Aorta (tissue), 5 donors: ENCODE measurements at regions not wholly inside any gene's neighbourhood (a gene's known extent, or its start where the extent isn't known, plus 50 kb on each side); places are given as distances from the start of the nearest gene placed in this dataset.

Experiments
- ATAC-seq: fragments of 200-7000 bp; cut with Tn5 transposase; one replicate; pipeline ENCODE4 v1.9.1; 2022; ENCODE audit warnings: moderate library complexity; ENCODE audit not compliant: low FRiP score
- DNase-seq, 2 donors: peaks; one replicate each; pipeline ENCODE4 v3.0.0-alpha.2; 2020
- H3K27ac ChIP-seq, 2 donors: one replicate each; pipeline ENCODE4 v1.5.1; 2013; ENCODE audit warnings: low read length in 2 of 2, mild to moderate bottlenecking in 2 of 2, moderate library complexity in 2 of 2, control low read depth in 1 of 2, inconsistent platforms in 1 of 2, low read depth in 1 of 2
- H3K27me3 ChIP-seq, 2 donors: one replicate each; pipeline ENCODE4 v1.6.1; 2013; ENCODE audit warnings: control low read depth in 1 of 2, low read length in 1 of 2, mild to moderate bottlenecking in 1 of 2, moderate library complexity in 1 of 2; ENCODE audit not compliant: insufficient read depth in 2 of 2, control insufficient read depth in 1 of 2
- H3K36me3 ChIP-seq, 2 donors: one replicate each; pipeline ENCODE4 v1.6.1; 2013; ENCODE audit warnings: control low read depth in 1 of 2, low read length in 1 of 2, mild to moderate bottlenecking in 1 of 2; ENCODE audit not compliant: insufficient read depth in 2 of 2, control insufficient read depth in 1 of 2
- H3K4me1 ChIP-seq, 2 donors: one replicate each; pipeline ENCODE4 v1.6.1; 2013; ENCODE audit warnings: low read length in 2 of 2, control low read depth in 1 of 2, mild to moderate bottlenecking in 1 of 2, moderate library complexity in 1 of 2; ENCODE audit not compliant: insufficient read depth in 2 of 2, control insufficient read depth in 1 of 2
- H3K4me3 ChIP-seq, 2 donors: one replicate each; pipeline ENCODE4 v1.5.1; 2013; ENCODE audit warnings: low read length in 2 of 2, control low read depth in 1 of 2, mild to moderate bottlenecking in 1 of 2
- H3K9me3 ChIP-seq: one replicate; pipeline ENCODE4 v1.6.1; 2013; ENCODE audit warnings: mild to moderate bottlenecking, low read length; ENCODE audit not compliant: control insufficient read depth
- WGBS, 2 donors: extraction: QIAGEN DNeasy Blood & Tissue Kit; methylation state at CpG; one replicate each; pipeline ENCODE4 v1.1.7; 2013; 5-methylcytosine and 5-hydroxymethylcytosine counted together
- intact Hi-C, 2 donors: fragments of 100-400 bp; cut with DNase I; formaldehyde crosslinking; loops; one replicate each; pipeline versions ENCODE4 v1.14.2 to v1.15.0; 2022
- donor health status: healthy with polysubstance abuse.
- donor health status: Bipolar disorder and iron deficiency.
- donor health status: DM: no; HTN: no; CAD: no.
- donor health status: DM: no; HTN: no; CAD: no.
- donor health status: DM: yes; HTN: yes; CAD: no.

DNA sequence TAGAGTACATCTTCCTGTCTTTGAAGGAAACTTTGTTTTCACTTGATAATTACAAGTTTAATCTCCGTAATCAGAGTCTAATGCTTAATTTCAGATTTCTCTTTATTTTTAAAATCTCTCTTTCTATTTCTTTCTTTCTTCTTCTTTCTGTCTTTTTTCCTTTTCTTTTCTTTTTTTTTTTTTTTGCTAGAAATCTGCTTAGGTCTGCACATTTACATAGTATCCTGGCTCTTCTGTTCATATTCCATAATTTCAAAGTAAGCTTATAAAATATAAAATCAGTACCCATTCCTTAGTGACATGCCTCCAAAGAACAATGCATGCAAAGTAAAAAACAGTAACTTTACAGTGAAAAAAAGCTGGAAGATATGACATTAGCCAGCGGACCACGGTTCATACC is 601.7 kb upstream of the VSTM2A start:
- no peaks in the 10 kb centered on the region for H3K27me3 ChIP-seq
- H3K36me3 ChIP-seq: no peaks in the 10 kb centered on the region
- no peak overlapping the region for H3K27ac ChIP-seq
- WGBS, 2 donors: 86 to 88% methylated on average over 3 of the region's 3 CpGs
- H3K9me3 ChIP-seq: no peaks in the 10 kb centered on the region
- H3K4me3 ChIP-seq: no peak overlapping the region
- ATAC-seq (no peak), DNase-seq (no peak)
- intact Hi-C loops: no loop called here
- H3K4me1 ChIP-seq: no peaks in the 10 kb centered on the region

DNA sequence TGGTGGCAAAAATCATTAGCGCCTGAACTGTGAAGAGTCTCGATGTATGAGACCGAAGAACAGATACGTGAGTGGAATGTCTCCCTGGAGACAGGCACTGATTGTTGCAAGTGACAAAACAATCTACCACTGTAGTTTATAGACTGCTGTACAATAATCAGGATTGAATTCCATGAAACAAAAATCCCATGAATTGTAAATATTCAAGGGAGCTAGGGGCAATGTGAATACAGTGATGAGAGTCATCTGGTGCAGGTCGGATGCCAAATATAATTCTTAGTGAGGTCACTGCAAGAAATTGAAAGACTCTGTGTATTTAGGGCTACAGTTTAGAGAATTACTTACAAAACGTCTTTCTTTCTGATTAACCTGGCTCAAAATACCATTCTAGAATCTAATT is 594.4 kb upstream of the VSTM2A start:
- H3K27ac ChIP-seq: no peak overlapping the region
- no peak overlapping the region for H3K4me3 ChIP-seq
- intact Hi-C loops: no loop called here
- H3K9me3 ChIP-seq: no peaks in the 10 kb centered on the region
- ATAC-seq (no peak), DNase-seq (no peak)
- H3K27me3 ChIP-seq: no peaks in the 10 kb centered on the region
- no peaks in the 10 kb centered on the region for H3K4me1 ChIP-seq
- 53 to 56% methylated on average over 6 of the region's 6 CpGs for WGBS, 2 donors
- H3K36me3 ChIP-seq: no peaks in the 10 kb centered on the region

DNA sequence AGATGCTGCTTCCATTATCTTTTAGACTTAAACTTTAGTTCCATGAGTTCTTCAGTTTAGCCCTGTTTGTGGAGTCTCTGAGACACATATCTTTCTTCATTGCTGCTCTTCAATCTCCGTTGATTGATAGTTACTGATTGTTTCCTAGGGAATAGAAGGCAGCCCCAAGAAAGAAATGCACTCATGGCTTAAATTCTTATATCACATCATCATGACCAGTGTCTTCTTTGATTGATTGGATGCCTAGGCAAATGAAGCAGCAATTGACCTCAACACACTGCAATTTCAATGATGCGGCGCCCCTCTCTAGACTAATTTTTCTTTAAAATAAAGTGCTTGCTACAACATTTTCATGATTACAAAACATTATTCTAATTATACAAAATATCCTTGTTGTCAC is 576.5 kb upstream of the VSTM2A start:
- no peak for DNase-seq
- H3K36me3 ChIP-seq: no peaks in the 10 kb centered on the region
- H3K4me1 ChIP-seq: no peaks in the 10 kb centered on the region
- no peaks in the 10 kb centered on the region for H3K27me3 ChIP-seq
- H3K27ac ChIP-seq: no peak overlapping the region
- intact Hi-C loops: no loop called here
- H3K4me3 ChIP-seq: no peak overlapping the region
- ATAC-seq: no peak
- no peaks in the 10 kb centered on the region for H3K9me3 ChIP-seq
- WGBS, 2 donors: 78 to 85% methylated on average over 3 of the region's 3 CpGs

DNA sequence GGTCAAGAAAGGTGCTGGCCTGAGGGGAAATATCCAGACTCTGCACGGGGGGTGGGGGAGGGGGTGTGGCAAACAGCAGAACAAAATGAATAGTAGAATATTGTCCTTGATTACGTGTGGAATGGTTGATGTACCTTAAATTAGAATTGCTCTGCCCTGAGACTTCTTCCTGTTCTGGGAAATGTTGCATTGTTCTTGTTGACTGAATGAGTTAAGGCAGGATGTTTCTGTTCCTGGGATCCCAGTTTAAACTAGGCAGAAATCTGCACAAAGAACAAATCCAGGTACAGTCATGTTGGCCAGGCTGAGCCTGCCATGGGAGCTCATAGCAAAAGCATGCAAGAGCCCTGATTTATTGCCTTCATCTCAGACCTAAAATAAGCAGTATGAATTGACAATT is 558.7 kb upstream of the VSTM2A start:
- H3K4me3 ChIP-seq: no peak overlapping the region
- DNase-seq: no peak
- WGBS, 2 donors: 51 to 66% methylated on average over 2 of the region's 2 CpGs
- no peaks in the 10 kb centered on the region for H3K27me3 ChIP-seq
- intact Hi-C loops: no loop called here
- no peaks in the 10 kb centered on the region for H3K9me3 ChIP-seq
- no peak for ATAC-seq
- H3K36me3 ChIP-seq: no peaks in the 10 kb centered on the region
- H3K4me1 ChIP-seq: no peaks in the 10 kb centered on the region
- no peak overlapping the region for H3K27ac ChIP-seq

DNA sequence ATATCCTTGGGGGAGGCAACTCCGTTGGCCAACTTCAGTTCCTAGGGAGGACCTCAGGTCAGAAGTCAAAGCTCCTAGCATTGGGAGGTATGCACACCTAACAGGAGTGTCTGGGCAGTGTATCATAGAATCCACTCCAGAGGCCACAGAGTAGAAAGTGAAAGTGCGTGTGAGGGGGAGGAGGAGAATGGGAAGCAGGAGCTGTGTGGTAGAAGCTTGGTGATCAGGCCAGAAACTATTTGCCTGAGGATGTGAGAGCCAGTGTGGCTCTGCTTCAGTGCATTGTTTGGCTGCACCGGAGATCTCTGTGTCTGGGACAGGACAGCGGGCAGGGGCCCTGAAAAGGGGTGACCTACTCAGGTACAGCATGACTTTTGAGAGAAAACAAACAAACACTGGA is 557.4 kb upstream of the VSTM2A start:
- Histone ChIP-seq H3K4me3 (no peak overlapping the region), H3K27ac (no peak overlapping the region), H3K36me3 (no peaks in the 10 kb centered on the region), H3K4me1 (no peaks in the 10 kb centered on the region), H3K9me3 (no peaks in the 10 kb centered on the region), H3K27me3 (no peaks in the 10 kb centered on the region)
- no peak for ATAC-seq
- no peak for DNase-seq
- intact Hi-C loops: no loop called here
- 69 to 75% methylated on average over 4 of the region's 4 CpGs for WGBS, 2 donors

DNA sequence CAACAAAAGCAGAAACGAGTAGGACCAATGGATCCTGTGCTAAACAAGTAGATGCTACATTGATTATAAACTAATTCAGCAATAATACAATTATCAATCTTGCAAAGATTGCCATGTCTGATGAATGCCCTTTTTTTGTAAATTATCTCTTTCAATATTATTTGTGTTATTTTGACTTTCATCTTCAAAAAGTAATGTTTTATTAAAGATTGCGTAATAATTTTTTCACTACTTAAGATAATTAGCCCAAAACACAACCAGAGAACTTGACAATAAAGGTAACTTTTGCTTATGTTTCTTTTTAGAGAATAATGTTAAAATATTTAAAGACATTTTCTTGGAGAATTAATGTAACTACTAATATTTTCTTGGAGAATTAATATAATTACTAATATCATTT is 553.8 kb upstream of the VSTM2A start:
- Histone ChIP-seq H3K27me3 (no peaks in the 10 kb centered on the region), H3K27ac (no peak overlapping the region), H3K36me3 (no peaks in the 10 kb centered on the region), H3K4me3 (no peak overlapping the region), H3K9me3 (no peaks in the 10 kb centered on the region), H3K4me1 (no peaks in the 10 kb centered on the region)
- intact Hi-C loops: no loop called here
- 73% methylated on average over 2 of the region's 2 CpGs for WGBS, 2 donors
- no peak for DNase-seq
- no peak for ATAC-seq

DNA sequence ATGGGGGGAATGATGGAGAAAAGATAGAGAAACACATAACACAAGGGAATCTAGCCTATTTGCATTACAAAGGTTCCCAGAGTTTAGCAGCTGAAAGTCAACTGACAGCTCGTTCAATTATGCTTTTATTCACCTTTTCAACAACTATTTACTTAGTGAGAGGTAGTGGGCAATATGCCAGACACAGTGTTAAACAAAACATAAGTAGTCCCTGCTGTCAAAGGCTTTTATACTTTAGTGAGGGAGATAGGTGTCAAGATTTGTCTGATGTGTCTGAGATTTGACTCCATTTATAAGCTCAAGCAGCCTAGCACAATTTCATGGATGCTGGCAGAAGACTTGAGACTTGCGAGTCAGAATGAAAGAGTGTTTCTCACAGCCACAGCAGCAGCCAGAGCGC is 549.0 kb upstream of the VSTM2A start:
- no peaks in the 10 kb centered on the region for H3K27me3 ChIP-seq
- H3K9me3 ChIP-seq: peaks cover 2% of the 10 kb centered on the region
- no peak overlapping the region for H3K4me3 ChIP-seq
- WGBS, 2 donors: 73% methylated on average over 3 of the region's 3 CpGs
- DNase-seq (no peak), ATAC-seq (no peak)
- H3K4me1 ChIP-seq: no peaks in the 10 kb centered on the region
- no peaks in the 10 kb centered on the region for H3K36me3 ChIP-seq
- no peak overlapping the region for H3K27ac ChIP-seq
- intact Hi-C loops: no loop called here

DNA sequence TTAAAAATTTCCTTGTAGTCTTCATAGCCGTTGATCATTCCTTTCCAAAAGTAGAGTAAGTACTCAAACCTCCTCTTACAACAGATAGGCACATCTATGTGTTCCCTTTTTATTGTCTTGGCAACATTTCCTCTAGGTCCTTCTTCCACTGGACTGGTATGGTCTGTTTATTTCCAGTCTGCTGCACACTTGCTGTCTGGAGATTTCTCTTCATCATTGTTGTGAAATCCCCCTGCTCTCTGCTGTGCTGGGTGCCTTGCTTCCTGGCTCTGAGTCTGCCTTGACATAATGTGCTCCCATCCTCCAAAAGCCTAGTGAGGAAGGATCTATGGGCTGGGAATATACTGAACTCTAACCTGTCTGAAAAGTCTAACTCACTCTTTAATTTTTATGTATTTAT is 545.3 kb upstream of the VSTM2A start:
- Histone ChIP-seq H3K4me1 (no peaks in the 10 kb centered on the region), H3K36me3 (no peaks in the 10 kb centered on the region), H3K4me3 (no peak overlapping the region), H3K27ac (no peak overlapping the region), H3K27me3 (no peaks in the 10 kb centered on the region), H3K9me3 (peaks cover 2% of the 10 kb centered on the region)
- WGBS, 2 donors: 72 to 75% methylated on average over 1 of the region's 1 CpG
- DNase-seq (no peak), ATAC-seq (no peak)
- intact Hi-C loops: no loop called here

DNA sequence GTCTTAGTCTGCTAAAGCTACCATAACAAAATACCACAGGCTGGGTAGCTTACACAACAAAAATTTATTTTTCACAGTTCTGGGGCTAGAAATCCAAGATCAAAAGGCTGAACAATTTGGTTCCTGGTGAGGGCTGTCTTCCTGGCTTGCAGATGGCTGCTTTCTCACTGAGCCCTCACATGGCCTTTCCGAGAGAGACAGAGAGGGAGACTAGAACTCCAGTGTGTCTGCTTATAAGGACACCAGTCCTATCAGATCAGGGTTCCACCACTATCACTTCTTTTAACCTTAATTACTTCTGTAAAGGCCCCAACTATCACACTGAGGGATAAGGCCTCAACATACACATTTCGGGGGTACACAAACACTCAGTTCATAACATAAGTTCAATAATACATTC is 527.4 kb upstream of the VSTM2A start:
- intact Hi-C loops: no loop called here
- WGBS, 2 donors: 53 to 61% methylated on average over 2 of the region's 2 CpGs
- H3K27ac ChIP-seq: no peak overlapping the region
- H3K4me3 ChIP-seq: no peak overlapping the region
- DNase-seq: no peak
- ATAC-seq: no peak
- H3K27me3 ChIP-seq: no peaks in the 10 kb centered on the region
- no peaks in the 10 kb centered on the region for H3K4me1 ChIP-seq
- no peaks in the 10 kb centered on the region for H3K9me3 ChIP-seq
- no peaks in the 10 kb centered on the region for H3K36me3 ChIP-seq
